MCF 10A (cell line): ENCODE measurements at regions not wholly inside any gene's neighbourhood (a gene's known extent, or its start where the extent isn't known, plus 50 kb on each side); places are given as distances from the start of the nearest gene placed in this dataset.

Experiments
- BruUV-seq: library from RNA; stranded (reverse); fragments of 400-500 nt; replicated peaks from 2 replicates; lab custom pipeline; 2021; lab: Mats Ljungman, UMichigan
- CTCF ChIA-PET: fragments of 300-600 bp; sonication (Branson Sonifier 250); formaldehyde crosslinking; extraction: SDS; loops from one replicate; lab custom pipeline; 2021; ENCODE audit warnings: antibody characterized with exemption, inconsistent platforms; lab: Yijun Ruan, JAX
- POLR2A ChIA-PET: fragments of 300-600, 350-650 bp; sonication (Branson Sonifier 250); formaldehyde crosslinking; extraction: SDS; loops from one replicate; lab custom pipeline; 2020; ENCODE audit warnings: antibody characterized with exemption, inconsistent platforms; lab: Yijun Ruan, JAX
- DNase-seq: peaks from one replicate; pipeline ENCODE4 v3.0.0-alpha.2; 2018; ENCODE audit not compliant: unreplicated experiment
- H3K27ac Mint-ChIP-seq: one replicate; pipeline ENCODE4 v1.8.0; 2022; ENCODE audit warnings: mild to moderate bottlenecking, low read depth, mixed read lengths; ENCODE audit not compliant: unreplicated experiment
- H3K27me3 Mint-ChIP-seq: one replicate; pipeline ENCODE4 v1.8.0; 2022; ENCODE audit warnings: mixed read lengths; ENCODE audit not compliant: insufficient read depth, unreplicated experiment
- H3K36me3 Mint-ChIP-seq: one replicate; pipeline ENCODE4 v1.8.0; 2022; ENCODE audit warnings: mild to moderate bottlenecking, moderate library complexity, mixed read lengths; ENCODE audit not compliant: insufficient read depth, unreplicated experiment
- H3K4me1 Mint-ChIP-seq: one replicate; pipeline ENCODE4 v1.8.0; 2022; ENCODE audit warnings: mixed read lengths; ENCODE audit not compliant: insufficient read depth, unreplicated experiment
- H3K4me3 Mint-ChIP-seq: one replicate; pipeline ENCODE4 v1.8.0; 2022; ENCODE audit warnings: mild to moderate bottlenecking, moderate library complexity, mixed read lengths; ENCODE audit not compliant: unreplicated experiment
- H3K9me3 Mint-ChIP-seq: one replicate; pipeline ENCODE4 v1.8.0; 2022; ENCODE audit warnings: mixed read lengths; ENCODE audit not compliant: unreplicated experiment
- intact Hi-C: fragments of 100-400 bp; cut with micrococcal nuclease; formaldehyde crosslinking; loops from 2 replicates; pipeline ENCODE4 v1.14.1; 2022
- TF ChIP-seq, protein P1 (sequence below): fragments of 200-600 bp; IDR thresholded peaks from one replicate; pipeline ENCODE4 v1.8.0; 2022; ENCODE audit warnings: antibody characterized with exemption, mild to moderate bottlenecking; ENCODE audit not compliant: unreplicated experiment

DNA sequence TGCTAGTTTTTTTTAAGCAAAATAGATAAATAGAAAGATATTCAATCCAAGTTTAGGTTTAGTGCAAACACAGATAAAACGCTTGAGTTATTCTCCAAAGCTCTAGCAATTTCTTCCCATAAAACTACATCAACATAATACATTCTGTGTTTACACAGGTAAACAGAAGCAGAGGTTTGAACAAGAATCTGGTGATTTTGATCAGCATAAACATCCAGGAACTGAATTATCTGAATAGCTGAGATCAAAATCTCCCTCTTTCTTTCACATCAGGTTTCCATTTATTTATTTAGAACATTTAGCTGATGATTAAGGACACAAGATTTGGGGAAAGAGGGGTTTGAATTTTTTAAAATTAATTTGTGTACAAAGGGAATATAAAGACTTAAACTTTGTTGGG, 1564.6 kb downstream of the MRPL39 start:
- TF ChIP-seq, protein P1, sequence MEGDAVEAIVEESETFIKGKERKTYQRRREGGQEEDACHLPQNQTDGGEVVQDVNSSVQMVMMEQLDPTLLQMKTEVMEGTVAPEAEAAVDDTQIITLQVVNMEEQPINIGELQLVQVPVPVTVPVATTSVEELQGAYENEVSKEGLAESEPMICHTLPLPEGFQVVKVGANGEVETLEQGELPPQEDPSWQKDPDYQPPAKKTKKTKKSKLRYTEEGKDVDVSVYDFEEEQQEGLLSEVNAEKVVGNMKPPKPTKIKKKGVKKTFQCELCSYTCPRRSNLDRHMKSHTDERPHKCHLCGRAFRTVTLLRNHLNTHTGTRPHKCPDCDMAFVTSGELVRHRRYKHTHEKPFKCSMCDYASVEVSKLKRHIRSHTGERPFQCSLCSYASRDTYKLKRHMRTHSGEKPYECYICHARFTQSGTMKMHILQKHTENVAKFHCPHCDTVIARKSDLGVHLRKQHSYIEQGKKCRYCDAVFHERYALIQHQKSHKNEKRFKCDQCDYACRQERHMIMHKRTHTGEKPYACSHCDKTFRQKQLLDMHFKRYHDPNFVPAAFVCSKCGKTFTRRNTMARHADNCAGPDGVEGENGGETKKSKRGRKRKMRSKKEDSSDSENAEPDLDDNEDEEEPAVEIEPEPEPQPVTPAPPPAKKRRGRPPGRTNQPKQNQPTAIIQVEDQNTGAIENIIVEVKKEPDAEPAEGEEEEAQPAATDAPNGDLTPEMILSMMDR = no peak
- intact Hi-C loops = loop anchor here (10.0 kb wide), 1 partner anchor 472 kb away; no protein-coding TSS in a partner anchor
- ChIA-PET POLR2A (no interaction called here), CTCF (interaction anchor here (0.6 kb wide), 1 partner anchor 147 kb away, joined by 8 read pairs; no protein-coding TSS in a partner anchor)
- H3K27ac Mint-ChIP-seq = no peak overlapping the region
- BruUV-seq = no TSS peak
- H3K4me1 Mint-ChIP-seq = peaks cover 6% of the 10 kb centered on the region
- no peaks in the 10 kb centered on the region for H3K27me3 Mint-ChIP-seq
- no peak overlapping the region for H3K4me3 Mint-ChIP-seq
- no peaks in the 10 kb centered on the region for H3K9me3 Mint-ChIP-seq
- no peak for DNase-seq
- H3K36me3 Mint-ChIP-seq = no peaks in the 10 kb centered on the region

DNA sequence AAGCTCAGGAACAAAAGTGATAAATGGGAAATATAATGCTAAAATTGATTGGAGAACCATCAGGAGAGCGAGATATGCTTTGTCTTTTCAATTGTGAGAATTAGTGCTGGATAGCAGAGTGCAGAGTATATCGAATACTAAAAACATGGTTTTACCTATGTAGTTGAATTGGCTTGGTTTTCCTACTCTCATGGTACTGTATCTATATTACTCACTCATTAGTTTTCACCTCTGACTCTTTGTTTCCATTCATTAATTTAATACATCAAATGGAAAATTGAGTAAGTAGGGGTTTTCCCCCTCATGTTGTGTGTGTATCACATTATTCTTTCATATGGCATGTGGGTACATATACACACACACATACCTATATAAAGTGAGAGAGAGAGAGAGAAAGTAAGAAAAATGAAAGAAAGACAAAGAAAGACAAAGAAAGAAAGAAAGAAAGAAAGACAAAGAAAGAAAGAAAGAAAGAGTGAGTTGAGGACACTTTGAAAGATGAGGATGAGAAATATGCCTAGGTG, 1574.5 kb downstream of the MRPL39 start:
- H3K4me1 Mint-ChIP-seq = no peaks in the 10 kb centered on the region

DNA sequence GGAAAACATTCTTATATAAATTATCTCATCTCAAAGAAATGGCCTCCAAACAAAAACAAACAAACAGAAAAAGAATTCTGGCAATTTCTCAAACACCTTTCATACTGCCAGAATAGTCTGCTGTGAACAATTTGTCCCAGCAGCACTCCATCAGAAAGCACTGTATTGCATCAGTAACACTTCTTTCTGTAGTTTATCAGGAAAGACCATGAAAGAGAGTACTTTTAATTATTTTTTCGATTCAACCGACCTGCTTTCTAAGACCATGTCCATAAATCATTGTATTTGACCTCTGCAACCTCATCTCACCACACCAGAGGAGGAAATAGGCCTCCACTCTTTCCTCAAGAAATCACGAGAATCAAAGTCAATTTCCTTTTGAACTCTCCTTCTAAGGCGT, 1579.9 kb downstream of the MRPL39 start:
- BruUV-seq = no TSS peak
- Mint-ChIP-seq H3K27me3 (no peaks in the 10 kb centered on the region), H3K9me3 (no peaks in the 10 kb centered on the region), H3K27ac (peak overlapping the region; percentile 25), H3K4me1 (no peaks in the 10 kb centered on the region), H3K4me3 (no peak overlapping the region), H3K36me3 (no peaks in the 10 kb centered on the region)
- intact Hi-C loops = no loop called here
- ChIA-PET POLR2A (no interaction called here), CTCF (no interaction called here)
- TF ChIP-seq, protein P1 = no peak
- DNase-seq = no peak

More for the DNA sequence above, 1574.5 kb downstream of the MRPL39 start:
- BruUV-seq = no TSS peak
- ChIA-PET POLR2A (no interaction called here), CTCF (no interaction called here)
- Mint-ChIP-seq H3K27ac (no peak overlapping the region), H3K4me3 (no peak overlapping the region), H3K9me3 (peaks cover 17% of the 10 kb centered on the region), H3K36me3 (peaks cover 5% of the 10 kb centered on the region), H3K27me3 (no peaks in the 10 kb centered on the region)
- TF ChIP-seq, protein P1 = no peak
- intact Hi-C loops = no loop called here
- DNase-seq = no peak

DNA sequence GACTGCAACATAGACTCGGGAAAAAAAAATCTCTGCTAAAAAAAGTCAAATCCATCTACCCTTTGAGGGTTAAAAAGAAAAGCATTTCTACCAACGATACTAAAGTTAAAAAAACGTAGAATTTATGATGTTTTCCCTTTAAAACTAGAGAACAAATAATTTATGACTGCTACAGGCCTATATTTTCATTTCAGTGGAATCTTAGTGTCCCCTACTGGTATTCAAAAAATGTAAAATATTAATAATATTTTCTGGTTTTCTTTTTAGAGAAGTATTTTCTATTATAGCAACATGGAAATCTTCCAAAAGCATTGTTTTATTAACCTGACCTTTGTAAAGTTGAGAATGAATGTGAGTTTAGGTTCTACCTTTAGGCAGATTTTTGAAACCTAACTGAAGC, 1582.2 kb downstream of the MRPL39 start:
- ChIA-PET CTCF (no interaction called here), POLR2A (no interaction called here)
- Mint-ChIP-seq H3K9me3 (no peaks in the 10 kb centered on the region), H3K27me3 (no peaks in the 10 kb centered on the region), H3K4me3 (no peak overlapping the region), H3K27ac (no peak overlapping the region), H3K36me3 (peaks cover 7% of the 10 kb centered on the region), H3K4me1 (no peaks in the 10 kb centered on the region)
- TF ChIP-seq, protein P1 = no peak
- intact Hi-C loops = no loop called here
- no peak for DNase-seq
- no TSS peak for BruUV-seq
